ENCODE measurements at regions not wholly inside any gene's neighbourhood (a gene's known extent, or its start where the extent isn't known, plus 50 kb on each side); places are given as distances from the start of the nearest gene placed in this dataset.

GRCh38 chr10:78473006-78473405, 439.3 kb downstream of the RPS24 start:
- DNase-seq (ENCODE audit: low read depth): no peak
- TF ChIP-seq, protein P1, sequence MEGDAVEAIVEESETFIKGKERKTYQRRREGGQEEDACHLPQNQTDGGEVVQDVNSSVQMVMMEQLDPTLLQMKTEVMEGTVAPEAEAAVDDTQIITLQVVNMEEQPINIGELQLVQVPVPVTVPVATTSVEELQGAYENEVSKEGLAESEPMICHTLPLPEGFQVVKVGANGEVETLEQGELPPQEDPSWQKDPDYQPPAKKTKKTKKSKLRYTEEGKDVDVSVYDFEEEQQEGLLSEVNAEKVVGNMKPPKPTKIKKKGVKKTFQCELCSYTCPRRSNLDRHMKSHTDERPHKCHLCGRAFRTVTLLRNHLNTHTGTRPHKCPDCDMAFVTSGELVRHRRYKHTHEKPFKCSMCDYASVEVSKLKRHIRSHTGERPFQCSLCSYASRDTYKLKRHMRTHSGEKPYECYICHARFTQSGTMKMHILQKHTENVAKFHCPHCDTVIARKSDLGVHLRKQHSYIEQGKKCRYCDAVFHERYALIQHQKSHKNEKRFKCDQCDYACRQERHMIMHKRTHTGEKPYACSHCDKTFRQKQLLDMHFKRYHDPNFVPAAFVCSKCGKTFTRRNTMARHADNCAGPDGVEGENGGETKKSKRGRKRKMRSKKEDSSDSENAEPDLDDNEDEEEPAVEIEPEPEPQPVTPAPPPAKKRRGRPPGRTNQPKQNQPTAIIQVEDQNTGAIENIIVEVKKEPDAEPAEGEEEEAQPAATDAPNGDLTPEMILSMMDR (IDR thresholded peaks at IDR 0.05; ENCODE audit: insufficient read depth, low read depth, low read length): no peak
- H3K4me3 ChIP-seq (ENCODE audit: low read depth, low read length): no peak overlapping the region

DNA sequence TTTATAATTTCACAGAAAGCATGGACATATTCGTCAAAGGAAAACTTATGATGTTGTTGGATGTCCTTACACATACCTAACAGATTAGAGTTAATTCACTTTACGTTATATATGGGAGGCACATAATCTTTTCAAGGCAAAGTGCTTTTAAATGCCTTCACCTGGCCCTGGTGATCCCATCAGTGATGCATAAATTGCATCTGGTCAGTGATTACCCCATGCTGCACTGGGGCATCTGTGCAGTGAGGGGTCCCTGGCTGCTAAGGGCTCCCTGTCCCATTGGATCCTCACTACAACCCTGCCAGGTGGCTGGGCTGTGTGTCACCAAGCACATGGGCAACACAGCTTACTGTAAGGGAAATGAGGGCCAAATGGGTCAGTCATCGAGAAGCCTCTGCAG, 441.1 kb downstream of the RPS24 start:
- TF ChIP-seq, protein P1 (IDR thresholded peaks at IDR 0.05; ENCODE audit: insufficient read depth, low read depth, low read length): no peak
- no peak overlapping the region for H3K4me3 ChIP-seq (ENCODE audit: low read depth, low read length)
- DNase-seq (ENCODE audit: low read depth): no peak

DNA sequence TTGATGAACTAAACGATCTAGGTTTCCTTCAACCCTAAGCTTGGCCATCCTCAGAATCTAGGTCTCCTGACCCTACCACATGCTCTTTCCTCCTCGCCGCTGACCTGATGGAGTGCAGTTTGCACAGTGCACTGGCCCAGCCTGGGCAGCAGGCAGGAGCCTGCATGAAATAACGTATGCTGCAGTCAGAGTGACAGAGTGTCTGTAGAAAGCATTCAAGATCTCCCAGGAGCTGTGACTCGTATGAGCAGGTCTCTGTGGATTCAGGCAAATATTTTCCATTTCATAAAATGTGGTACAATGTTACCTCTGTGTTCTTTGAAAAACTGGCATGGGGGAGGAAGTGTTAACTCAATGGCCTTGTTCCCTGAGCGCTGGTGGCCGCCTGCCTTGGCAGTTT, 441.8 kb downstream of the RPS24 start:
- no peak overlapping the region for H3K4me3 ChIP-seq (ENCODE audit: low read depth, low read length)
- TF ChIP-seq, protein P1 (IDR thresholded peaks at IDR 0.05; ENCODE audit: insufficient read depth, low read depth, low read length): no peak
- DNase-seq (ENCODE audit: low read depth): no peak

DNA sequence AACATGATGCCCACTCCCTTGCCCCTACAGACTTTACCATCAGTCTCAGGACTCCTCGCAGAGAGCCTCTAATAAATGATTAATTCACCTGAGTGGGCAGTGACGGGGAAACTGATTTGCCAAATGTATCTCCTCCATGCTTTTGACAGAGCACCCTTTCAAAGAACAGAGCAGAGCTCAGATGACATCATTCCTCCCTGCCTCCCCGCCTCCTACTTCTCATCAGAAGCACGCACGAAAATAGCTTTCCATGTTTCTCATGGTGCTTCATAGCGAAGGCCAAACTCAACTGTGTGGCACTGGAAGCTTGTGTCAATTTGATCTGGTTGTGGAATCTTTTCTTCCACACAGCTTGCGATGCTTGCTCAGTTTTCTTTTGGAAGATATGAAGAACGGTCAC, 442.5 kb downstream of the RPS24 start:
- TF ChIP-seq, protein P1 (IDR thresholded peaks at IDR 0.05; ENCODE audit: insufficient read depth, low read depth, low read length): no peak
- no peak for DNase-seq (ENCODE audit: low read depth)
- H3K4me3 ChIP-seq (ENCODE audit: low read depth, low read length): no peak overlapping the region

DNA sequence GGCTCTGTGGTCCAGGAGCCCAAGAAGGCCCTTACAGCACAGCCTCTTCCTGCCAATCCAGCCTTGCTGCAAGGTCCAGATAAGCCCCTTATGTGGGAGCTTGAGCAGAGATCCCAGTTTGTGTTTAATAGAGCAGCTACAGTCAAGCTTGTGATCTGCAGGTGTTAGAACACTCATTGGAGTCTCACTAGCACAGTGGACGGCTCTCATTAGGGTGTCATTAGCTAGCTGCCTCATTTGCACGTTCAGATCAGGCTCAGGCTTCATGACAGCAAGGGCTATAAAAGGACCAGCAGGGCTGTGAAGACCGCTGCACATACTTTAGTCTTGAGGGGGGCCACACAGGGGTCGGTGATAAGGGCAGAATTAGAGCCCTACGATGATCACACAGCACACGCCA, 443.2 kb downstream of the RPS24 start:
- TF ChIP-seq, protein P1 (IDR thresholded peaks at IDR 0.05; ENCODE audit: insufficient read depth, low read depth, low read length): no peak
- H3K4me3 ChIP-seq (ENCODE audit: low read depth, low read length): no peak overlapping the region
- no peak for DNase-seq (ENCODE audit: low read depth)

GRCh38 chr10:78478919-78479318, 445.3 kb downstream of the RPS24 start:
- no peak overlapping the region for H3K4me3 ChIP-seq (ENCODE audit: low read depth, low read length)
- TF ChIP-seq, protein P1 (IDR thresholded peaks at IDR 0.05; ENCODE audit: insufficient read depth, low read depth, low read length): no peak
- DNase-seq (ENCODE audit: low read depth): no peak

- DNase-seq (ENCODE audit: low read depth): no peak
- no peak overlapping the region for H3K4me3 ChIP-seq (ENCODE audit: low read depth, low read length)
- TF ChIP-seq, protein P1 (IDR thresholded peaks at IDR 0.05; ENCODE audit: insufficient read depth, low read depth, low read length): no peak
Observed at GRCh38 chr10:78479467-78479866, 445.8 kb downstream of the RPS24 start.

Measured in fibroblast of villous mesenchyme (primary cell).